CD4-positive, alpha-beta T cell treated with Interleukin-6 at 100 ng/mL for 8 hours (primary cell): ENCODE measurements at regions not wholly inside any gene's neighbourhood (a gene's known extent, or its start where the extent isn't known, plus 50 kb on each side); places are given as distances from the start of the nearest gene placed in this dataset.

Experiments used
- DNase-seq: peaks from one replicate; pipeline ENCODE4 v3.0.0-alpha.2; 2020; ENCODE audit warnings: mixed read lengths, low spot score

GRCh38 chr9:88734527-88734926 is 199.5 kb downstream of the NXNL2 start:
- no peak for DNase-seq

GRCh38 chr9:88736136-88736637 is 201.2 kb downstream of the NXNL2 start:
- DNase-seq = no peak

GRCh38 chr9:88737031-88737430 is 202.1 kb downstream of the NXNL2 start:
- no peak for DNase-seq

GRCh38 chr9:88737876-88738275 is 202.9 kb downstream of the NXNL2 start:
- no peak for DNase-seq

- DNase-seq = no peak
These were observed 203.7 kb downstream of the NXNL2 start for GRCh38 chr9:88738709-88739108.

GRCh38 chr9:88739373-88739772 is 204.4 kb downstream of the NXNL2 start:
- no peak for DNase-seq

- DNase-seq = no peak
These were observed 205.9 kb downstream of the NXNL2 start for GRCh38 chr9:88740844-88741243.

- no peak for DNase-seq
These were observed 206.4 kb downstream of the NXNL2 start for GRCh38 chr9:88741335-88741734.

GRCh38 chr9:88742483-88742882 is 207.5 kb downstream of the NXNL2 start:
- DNase-seq = no peak

- DNase-seq = no peak
These were observed 207.9 kb downstream of the NXNL2 start for GRCh38 chr9:88742905-88743304.

- no peak for DNase-seq
These were observed 210.5 kb downstream of the NXNL2 start for GRCh38 chr9:88745276-88746001.

- DNase-seq = no peak
These were observed 211.2 kb downstream of the NXNL2 start for GRCh38 chr9:88746029-88746742.

GRCh38 chr9:88746743-88747398 is 211.9 kb downstream of the NXNL2 start:
- no peak for DNase-seq

- no peak for DNase-seq
These were observed 212.8 kb downstream of the NXNL2 start for GRCh38 chr9:88747768-88748167.

GRCh38 chr9:88748566-88749261 is 213.7 kb downstream of the NXNL2 start:
- no peak for DNase-seq

- DNase-seq = no peak
These were observed 214.4 kb downstream of the NXNL2 start for GRCh38 chr9:88749420-88749819.

- DNase-seq = no peak
These were observed 215.9 kb downstream of the NXNL2 start for GRCh38 chr9:88750832-88751360.

- no peak for DNase-seq
These were observed 216.8 kb downstream of the NXNL2 start for GRCh38 chr9:88751781-88752180.

- DNase-seq = no peak
These were observed 218.9 kb downstream of the NXNL2 start for GRCh38 chr9:88753691-88754367.

- no peak for DNase-seq
These were observed 219.5 kb downstream of the NXNL2 start for GRCh38 chr9:88754452-88754851.

- DNase-seq = no peak
These were observed 219.9 kb downstream of the NXNL2 start for GRCh38 chr9:88754886-88755285.
